Body of pancreas (tissue), 4 donors: ENCODE measurements at regions not wholly inside any gene's neighbourhood (a gene's known extent, or its start where the extent isn't known, plus 50 kb on each side); places are given as distances from the start of the nearest gene placed in this dataset.

Experiments used
- ATAC-seq: fragments of 150-250 bp; one replicate; pipeline ENCODE4 v1.9.1; 2016
- DNase-seq, 4 donors: peaks; one replicate each; pipeline ENCODE4 v3.0.0-alpha.2; 2019
- H3K27ac ChIP-seq, 4 donors: fragments of 200-600 bp; sonication (generic); 1 replicate in 3 of 4; 2 replicates in 1 of 4; pipeline versions ENCODE4 v1.5.1 to v1.6.1; 2016 to 2019; ENCODE audit warnings: mild to moderate bottlenecking in 1 of 4, mixed read lengths in 1 of 4, moderate library complexity in 1 of 4
- H3K27me3 ChIP-seq, 2 donors: fragments of 200-600 bp; sonication (generic); one replicate each; pipeline ENCODE4 v1.6.0; 2016; ENCODE audit warnings: mild to moderate bottlenecking in 1 of 2
- H3K36me3 ChIP-seq, 2 donors: fragments of 200-600 bp; sonication (generic); replicated peaks in 1 of 2; 2 replicates each; pipeline ENCODE4 v1.5.1; 2016; ENCODE audit warnings: low read depth in 2 of 2; ENCODE audit not compliant: insufficient read depth in 1 of 2
- H3K4me1 ChIP-seq: fragments of 200-600 bp; sonication (generic); one replicate; pipeline ENCODE4 v1.6.0; 2016
- H3K4me3 ChIP-seq, 2 donors: fragments of 200-600 bp; sonication (generic); 1 replicate in 1 of 2; 2 replicates in 1 of 2; pipeline ENCODE4 v1.5.1; 2016 to 2019
- H3K9me3 ChIP-seq, 3 donors: fragments of 200-600 bp; sonication (generic); 1 replicate in 2 of 3; 2 replicates in 1 of 3; pipeline ENCODE4 v1.5.1; 2016
- POLR2A ChIP-seq, 3 donors: fragments of 450-650 bp; IDR thresholded peaks; one replicate each; pipeline ENCODE4 v1.6.1; 2016; ENCODE audit warnings: antibody characterized with exemption in 3 of 3, mild to moderate bottlenecking in 2 of 3
- WGBS, 2 donors: methylation state at CpG; one replicate each; pipeline ENCODE4 v1.1.5; 2017; 5-methylcytosine and 5-hydroxymethylcytosine counted together
- intact Hi-C: fragments of 100-400 bp; cut with DNase I; formaldehyde crosslinking; loops from one replicate; pipeline ENCODE4 v1.15.1; 2023
- TF ChIP-seq, protein P1 (sequence below), 7 experiments: fragments of 450-650 bp in 4 of 7; fragments of 200-600 bp in 3 of 7; sonication (generic) in 3 of 7; IDR thresholded peaks; one replicate each; pipeline ENCODE4 v1.5.1; 2016 to 2019; ENCODE audit warnings: antibody characterized with exemption in 7 of 7

- DNase-seq (no peak), ATAC-seq (no peak)
- Histone ChIP-seq H3K27me3 (no peaks in the 10 kb centered on the region), H3K9me3 (no peaks in the 10 kb centered on the region), H3K4me3 (no peak overlapping the region), H3K27ac (no peak overlapping the region), H3K4me1 (no peaks in the 10 kb centered on the region), H3K36me3 (no peaks in the 10 kb centered on the region)
- intact Hi-C loops = loop anchor here (10.0 kb wide), 1 partner anchor 46 kb away; no protein-coding TSS in a partner anchor
- TF ChIP-seq, protein P1, sequence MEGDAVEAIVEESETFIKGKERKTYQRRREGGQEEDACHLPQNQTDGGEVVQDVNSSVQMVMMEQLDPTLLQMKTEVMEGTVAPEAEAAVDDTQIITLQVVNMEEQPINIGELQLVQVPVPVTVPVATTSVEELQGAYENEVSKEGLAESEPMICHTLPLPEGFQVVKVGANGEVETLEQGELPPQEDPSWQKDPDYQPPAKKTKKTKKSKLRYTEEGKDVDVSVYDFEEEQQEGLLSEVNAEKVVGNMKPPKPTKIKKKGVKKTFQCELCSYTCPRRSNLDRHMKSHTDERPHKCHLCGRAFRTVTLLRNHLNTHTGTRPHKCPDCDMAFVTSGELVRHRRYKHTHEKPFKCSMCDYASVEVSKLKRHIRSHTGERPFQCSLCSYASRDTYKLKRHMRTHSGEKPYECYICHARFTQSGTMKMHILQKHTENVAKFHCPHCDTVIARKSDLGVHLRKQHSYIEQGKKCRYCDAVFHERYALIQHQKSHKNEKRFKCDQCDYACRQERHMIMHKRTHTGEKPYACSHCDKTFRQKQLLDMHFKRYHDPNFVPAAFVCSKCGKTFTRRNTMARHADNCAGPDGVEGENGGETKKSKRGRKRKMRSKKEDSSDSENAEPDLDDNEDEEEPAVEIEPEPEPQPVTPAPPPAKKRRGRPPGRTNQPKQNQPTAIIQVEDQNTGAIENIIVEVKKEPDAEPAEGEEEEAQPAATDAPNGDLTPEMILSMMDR (IDR thresholded peaks at IDR 0.05) = no peak
- TF ChIP-seq POLR2A (IDR thresholded peaks at IDR 0.05) = no peak
- 26 to 34% methylated on average over 6 to 13 of the region's 13 CpGs for WGBS, 2 donors
These were observed 593.4 kb upstream of the CDH4 start for GRCh38 chr20:60658681-60659080.

DNA sequence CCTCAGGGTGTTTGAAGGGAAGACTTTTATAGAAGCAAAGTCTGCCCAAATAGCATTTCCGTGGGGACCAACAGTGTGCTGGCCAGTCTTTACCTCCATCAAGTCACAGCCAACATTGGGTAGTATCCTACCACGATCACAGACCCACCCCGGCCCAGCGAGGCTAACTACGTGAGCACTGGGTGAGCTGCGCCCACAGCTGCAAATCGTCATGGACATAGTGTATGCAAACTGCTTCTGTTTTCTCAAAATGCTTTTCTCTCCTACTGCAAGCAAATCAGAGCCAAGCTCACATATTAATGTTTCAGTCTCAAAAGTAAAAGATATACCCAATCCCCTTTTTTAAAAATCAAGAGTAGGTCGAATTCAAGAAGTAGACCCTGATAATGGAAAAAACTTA, 592.8 kb upstream of the CDH4 start:
- no peak for ATAC-seq
- no peaks in the 10 kb centered on the region for H3K4me1 ChIP-seq
- no peak overlapping the region for H3K4me3 ChIP-seq
- H3K36me3 ChIP-seq = no peaks in the 10 kb centered on the region
- H3K27me3 ChIP-seq = no peaks in the 10 kb centered on the region
- TF ChIP-seq POLR2A (IDR thresholded peaks at IDR 0.05) = no peak
- TF ChIP-seq, protein P1 (IDR thresholded peaks at IDR 0.05) = no peak
- intact Hi-C loops = loop anchor here (10.0 kb wide), 1 partner anchor 46 kb away; no protein-coding TSS in a partner anchor
- DNase-seq = no peak
- H3K9me3 ChIP-seq = no peaks in the 10 kb centered on the region
- H3K27ac ChIP-seq = no peak overlapping the region
- WGBS, 2 donors = 62 to 67% methylated on average over 8 of the region's 8 CpGs

GRCh38 chr20:60662307-60662706, 589.8 kb upstream of the CDH4 start:
- Histone ChIP-seq H3K9me3 (no peaks in the 10 kb centered on the region), H3K27me3 (no peaks in the 10 kb centered on the region), H3K36me3 (no peaks in the 10 kb centered on the region), H3K4me1 (no peaks in the 10 kb centered on the region), H3K27ac (no peak overlapping the region), H3K4me3 (no peak overlapping the region)
- TF ChIP-seq, protein P1 (IDR thresholded peaks at IDR 0.05) = no peak
- no peak for TF ChIP-seq POLR2A (IDR thresholded peaks at IDR 0.05)
- DNase-seq (no peak), ATAC-seq (no peak)
- WGBS, 2 donors = 35 to 40% methylated on average over 3 of the region's 3 CpGs
- intact Hi-C loops = no loop called here

- intact Hi-C loops = no loop called here
- Histone ChIP-seq H3K36me3 (no peaks in the 10 kb centered on the region), H3K27me3 (no peaks in the 10 kb centered on the region), H3K4me1 (no peaks in the 10 kb centered on the region), H3K4me3 (no peak overlapping the region), H3K9me3 (no peaks in the 10 kb centered on the region), H3K27ac (no peak overlapping the region)
- 68 to 72% methylated on average over 5 of the region's 5 CpGs for WGBS, 2 donors
- no peak for ATAC-seq
- DNase-seq = no peak
- TF ChIP-seq, protein P1 (IDR thresholded peaks at IDR 0.05) = no peak
- no peak for TF ChIP-seq POLR2A (IDR thresholded peaks at IDR 0.05)
These were observed 588.0 kb upstream of the CDH4 start for GRCh38 chr20:60664106-60664505.

DNA sequence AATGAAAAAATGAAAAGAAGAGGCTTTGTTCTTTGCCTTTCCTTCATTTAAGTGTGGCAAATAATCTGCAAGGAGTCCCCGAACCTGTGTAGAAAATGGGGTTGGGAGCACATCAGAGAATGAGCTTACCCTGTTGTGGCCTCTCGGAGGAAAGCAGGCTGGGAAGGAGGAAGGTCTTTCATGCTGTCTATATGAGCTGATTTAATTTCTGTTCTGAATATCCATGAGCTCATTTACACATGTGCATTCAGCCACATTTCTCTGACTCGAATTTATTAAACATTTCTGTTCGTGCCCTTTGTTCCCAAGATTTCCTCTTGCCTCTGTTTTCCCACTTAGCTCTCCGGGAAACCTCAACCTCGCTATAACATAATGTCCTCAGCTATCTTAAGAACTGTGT, 584.4 kb upstream of the CDH4 start:
- no peak overlapping the region for H3K27ac ChIP-seq
- H3K4me1 ChIP-seq = no peaks in the 10 kb centered on the region
- no peak overlapping the region for H3K4me3 ChIP-seq
- DNase-seq (no peak), ATAC-seq (no peak)
- no peaks in the 10 kb centered on the region for H3K9me3 ChIP-seq
- intact Hi-C loops = no loop called here
- 51 to 56% methylated on average over 6 of the region's 6 CpGs for WGBS, 2 donors
- H3K36me3 ChIP-seq = no peaks in the 10 kb centered on the region
- TF ChIP-seq POLR2A (IDR thresholded peaks at IDR 0.05) = no peak
- TF ChIP-seq, protein P1 (IDR thresholded peaks at IDR 0.05) = no peak
- no peaks in the 10 kb centered on the region for H3K27me3 ChIP-seq
